NCI-H146 treated with DMSO at 0.1 percent for 48 hours (cell line): ENCODE measurements at regions not wholly inside any gene's neighbourhood (a gene's known extent, or its start where the extent isn't known, plus 50 kb on each side); places are given as distances from the start of the nearest gene placed in this dataset.
A peak's percentile ranks its signal among the peaks of the same experiment; 100 is the strongest.
"Not testable (repeated sequence)": the region's sequence is repeated elsewhere in the genome, so short reads cannot be mapped to it uniquely, and the experiment has no call there.

ENCODE experiments used
- DNase-seq: peaks from one replicate; lab custom pipeline; 2025; ENCODE audit not compliant: unreplicated experiment; lab: John Stamatoyannopoulos, UW

DNA sequence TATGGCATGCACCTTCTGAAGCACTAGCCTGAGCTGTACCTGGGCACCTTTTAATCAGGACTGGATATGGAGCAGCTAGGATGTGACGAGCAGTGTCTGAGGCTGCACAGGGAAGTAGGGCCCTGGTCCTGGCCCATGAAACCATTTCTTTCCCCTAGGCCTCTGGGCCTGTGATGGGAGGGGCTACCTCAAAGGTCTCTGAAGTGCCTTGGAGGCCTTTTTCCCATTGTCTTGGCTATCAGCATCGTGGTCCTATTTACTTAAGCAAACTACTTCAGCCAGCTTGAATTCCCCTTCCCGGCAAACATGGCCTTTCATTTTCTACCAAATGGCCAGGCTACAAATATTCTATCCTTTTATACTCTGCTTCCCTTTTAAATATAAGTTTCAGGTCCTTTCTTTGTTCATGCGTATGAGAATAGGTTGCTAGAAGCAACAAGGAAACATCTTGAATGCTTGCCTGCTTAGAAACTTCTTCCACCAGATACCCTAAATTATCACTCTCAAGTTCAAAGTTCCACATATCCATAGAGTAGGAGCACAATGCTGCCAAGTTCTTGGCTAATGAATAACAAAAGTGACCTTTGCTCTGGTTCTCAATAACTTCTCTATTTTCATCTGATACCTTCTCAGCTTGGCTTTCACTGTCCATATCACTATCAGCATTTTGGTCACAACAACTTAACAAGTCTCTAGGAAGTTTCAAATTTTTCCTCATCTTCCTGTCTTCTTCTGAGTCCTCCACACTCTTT lies 673.1 kb downstream of the HTR1B start:
- no peak for DNase-seq

DNA sequence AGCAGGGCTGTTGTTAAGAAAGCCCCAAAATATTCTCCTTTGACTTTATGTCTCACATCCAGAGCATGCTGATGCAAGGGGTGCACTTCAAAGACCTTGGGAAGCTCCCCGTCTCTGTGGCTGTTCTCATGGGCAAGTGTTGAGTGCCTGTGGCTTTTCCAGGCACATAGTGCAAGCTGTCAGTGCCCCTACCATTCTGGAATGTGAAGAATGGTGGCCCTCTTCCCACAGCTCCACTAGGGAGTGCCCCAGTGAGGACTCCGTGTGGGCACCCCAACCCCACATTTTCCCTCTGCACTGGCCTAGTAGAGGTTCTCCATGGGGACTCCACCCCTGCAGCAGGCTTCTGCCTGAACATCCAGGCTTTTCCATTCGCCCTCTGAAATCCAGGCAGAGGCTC lies 673.7 kb downstream of the HTR1B start:
- no peak for DNase-seq

DNA sequence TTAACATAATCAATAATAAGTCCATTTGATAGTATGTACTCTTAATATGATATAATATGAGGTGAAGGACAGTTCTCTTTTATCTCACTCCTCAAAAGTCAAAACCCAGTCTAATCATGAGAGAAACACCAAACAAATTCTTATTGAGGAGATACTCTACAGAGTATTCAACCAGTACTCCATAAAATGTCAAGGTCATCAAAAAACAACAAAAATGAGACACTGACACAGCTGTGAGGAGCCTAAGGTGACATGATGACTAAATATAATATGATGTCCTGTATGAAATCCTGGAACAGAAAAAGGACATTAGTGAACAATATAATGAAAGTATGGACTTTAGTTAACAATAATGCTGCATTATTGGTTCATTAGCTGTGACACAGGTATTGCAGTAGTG lies 675.1 kb downstream of the HTR1B start:
- DNase-seq = no peak

DNA sequence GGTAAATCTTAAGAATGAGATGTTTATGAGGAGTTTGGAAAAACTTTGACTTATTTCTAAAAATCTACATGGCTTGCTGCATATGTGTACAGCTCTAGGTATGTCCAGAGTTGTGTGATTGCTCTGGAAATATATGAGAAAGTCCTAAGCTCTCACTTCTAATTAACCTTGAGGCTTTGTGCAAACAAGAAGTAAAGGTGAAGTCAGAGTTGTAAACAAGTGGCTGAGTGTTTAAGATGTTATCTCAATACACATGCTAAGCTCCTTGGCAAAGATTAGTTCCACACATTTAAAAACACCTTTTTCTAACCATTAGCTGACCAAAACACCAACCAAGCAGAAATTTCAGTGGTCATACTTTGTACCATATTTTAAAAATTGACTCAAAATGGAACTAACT lies 684.2 kb downstream of the HTR1B start:
- DNase-seq = no peak

DNA sequence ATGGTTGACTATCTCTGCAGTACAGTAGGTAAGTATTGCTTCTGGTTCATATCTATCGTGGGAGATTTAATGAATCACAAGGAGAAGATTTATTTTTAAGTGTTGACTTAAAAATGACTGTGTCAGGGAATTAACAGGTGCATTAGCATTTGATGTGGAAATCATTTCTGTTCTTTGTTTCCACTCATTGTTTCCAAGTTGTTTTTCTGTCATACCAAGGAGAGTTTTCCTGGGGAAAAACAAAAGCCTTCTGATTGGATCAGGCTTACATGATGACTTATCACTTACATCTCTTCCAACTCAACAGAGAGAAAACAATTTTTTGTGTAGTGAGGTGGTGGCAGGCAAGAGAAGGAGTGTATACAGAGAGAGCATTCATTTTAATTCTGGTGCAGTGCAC lies 686.4 kb downstream of the HTR1B start:
- no peak for DNase-seq

DNA sequence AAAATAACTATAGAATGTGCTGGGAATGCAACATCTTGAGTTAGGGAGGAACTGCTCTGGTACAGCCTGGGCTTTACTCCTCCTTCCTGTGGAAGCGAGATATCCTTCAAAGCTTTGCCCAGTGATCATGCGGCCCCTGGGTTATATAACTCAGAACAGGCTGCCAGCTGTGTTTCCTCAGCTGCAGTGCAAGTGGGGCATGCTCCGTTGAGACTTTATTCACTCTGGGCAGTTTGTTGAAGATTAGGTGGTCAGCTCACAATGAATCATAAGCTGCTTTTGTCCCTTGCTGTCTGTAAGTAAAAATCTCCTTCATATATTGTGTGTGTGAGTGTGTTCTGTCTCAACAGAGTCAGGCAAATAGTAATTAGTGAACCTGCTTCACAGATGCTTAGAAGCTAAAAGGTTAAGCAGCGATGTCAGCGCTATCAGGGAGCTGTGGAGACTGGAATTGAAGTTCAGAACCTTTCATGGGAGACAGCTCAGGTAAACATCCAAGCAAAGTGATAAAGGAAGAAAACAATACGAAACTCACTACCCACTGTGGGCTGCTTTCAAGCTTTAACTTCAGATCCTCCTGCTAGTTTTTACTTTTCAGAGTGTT lies 688.4 kb downstream of the HTR1B start:
- DNase-seq = peak; percentile 70

DNA sequence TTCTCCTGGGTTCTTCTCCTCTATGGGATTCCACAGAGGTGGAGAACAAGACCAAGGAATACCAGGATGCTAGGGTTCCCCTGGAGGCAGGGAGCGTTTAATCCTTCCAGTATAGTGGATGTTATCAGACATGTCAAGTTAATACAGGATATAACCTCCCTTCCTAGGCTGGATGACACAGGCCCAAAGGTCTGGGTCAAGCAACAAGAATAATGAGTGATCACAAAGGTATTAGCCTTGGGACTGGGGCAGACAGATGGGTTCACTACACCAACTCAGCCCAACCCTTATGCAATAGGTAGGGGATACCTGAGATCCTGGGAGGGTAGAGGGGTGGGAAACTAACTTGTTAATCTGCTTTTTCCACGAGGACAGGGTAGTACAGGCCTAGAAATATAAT lies 690.3 kb downstream of the HTR1B start:
- no peak for DNase-seq

DNA sequence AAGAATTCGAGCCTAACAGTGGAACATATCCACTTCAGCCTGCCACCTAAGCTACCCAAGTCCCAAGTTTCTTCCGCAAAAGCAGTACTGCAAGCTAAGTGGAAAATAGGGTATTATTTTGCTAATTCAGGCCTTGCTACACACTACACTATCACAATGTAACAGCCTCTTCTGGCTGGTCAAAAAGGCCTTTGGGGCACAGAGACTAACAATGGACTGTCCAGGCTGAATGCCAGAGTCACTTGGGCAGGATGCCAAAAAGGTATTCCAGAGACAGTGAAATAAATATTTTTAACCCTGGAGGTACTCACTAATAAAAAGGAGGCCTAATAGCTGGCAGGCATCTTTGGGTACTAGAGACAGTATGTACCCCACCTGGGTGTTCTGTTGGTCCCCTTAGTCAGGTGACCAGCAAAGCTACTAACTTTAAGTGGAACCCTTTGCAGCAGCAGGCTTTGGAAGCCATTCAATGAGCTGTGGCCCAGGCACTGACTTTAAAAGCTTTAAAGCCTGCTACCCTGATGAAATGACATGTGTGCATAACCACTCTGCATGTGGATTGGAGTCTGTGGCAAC lies 692.1 kb downstream of the HTR1B start:
- DNase-seq = peak; percentile 17

DNA sequence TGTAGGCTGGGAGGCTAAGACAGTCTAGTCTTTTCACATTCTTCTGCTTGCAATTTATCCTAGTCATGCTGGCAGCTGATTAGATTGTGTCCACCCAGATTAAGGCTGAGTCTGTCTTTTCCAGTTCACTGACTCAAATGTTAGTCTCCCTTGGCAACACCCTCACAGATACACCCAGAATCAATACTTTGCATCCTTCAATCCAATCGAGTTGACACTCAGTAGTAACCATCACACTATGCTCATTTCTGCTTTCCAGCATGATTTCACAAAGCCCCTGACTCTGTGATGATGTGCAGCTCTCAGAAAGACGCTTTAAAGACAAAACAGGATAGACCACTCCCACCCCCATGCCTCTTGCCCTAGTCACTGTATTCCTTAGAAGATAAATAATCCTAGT lies 693.0 kb downstream of the HTR1B start:
- no peak for DNase-seq

DNA sequence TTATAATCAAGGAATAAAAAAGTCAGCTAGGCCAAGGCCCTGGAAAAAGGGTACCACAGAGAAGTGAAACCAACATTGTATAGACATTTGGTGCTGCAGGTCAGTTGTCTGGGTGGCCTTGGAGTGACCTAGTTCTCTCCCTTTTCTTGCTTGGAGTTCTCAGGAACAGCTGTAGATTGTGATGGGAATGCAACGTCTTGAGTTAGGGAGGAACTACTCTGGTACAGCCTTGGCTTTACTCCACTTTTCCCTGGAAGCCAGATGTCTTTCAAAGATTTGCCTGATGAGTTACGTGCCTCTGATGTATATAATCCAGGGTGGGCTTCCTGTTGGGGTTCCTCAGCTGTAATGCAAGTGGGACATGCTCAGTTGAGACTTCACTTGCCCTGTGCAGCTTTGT lies 694.7 kb downstream of the HTR1B start:
- no peak for DNase-seq

DNA sequence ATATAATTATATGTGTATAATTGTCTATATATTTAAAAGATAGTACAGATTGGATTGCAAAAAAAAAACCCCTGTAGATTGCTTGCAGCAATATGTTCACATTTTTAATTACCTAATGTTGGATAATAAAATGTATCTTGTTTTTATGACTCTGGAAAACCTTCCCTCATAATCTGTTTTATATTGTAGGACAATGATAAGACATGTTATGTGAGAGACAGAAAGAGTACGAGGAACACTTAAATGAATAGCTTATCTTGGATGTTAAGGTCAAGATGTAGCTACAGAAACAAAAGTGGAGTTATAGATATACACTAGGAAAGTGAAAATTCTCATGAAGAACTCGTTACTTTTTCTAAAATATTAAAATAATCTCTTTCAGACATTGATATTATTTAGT lies 691.6 kb upstream of the IMPG1 start:
- no peak for DNase-seq

DNA sequence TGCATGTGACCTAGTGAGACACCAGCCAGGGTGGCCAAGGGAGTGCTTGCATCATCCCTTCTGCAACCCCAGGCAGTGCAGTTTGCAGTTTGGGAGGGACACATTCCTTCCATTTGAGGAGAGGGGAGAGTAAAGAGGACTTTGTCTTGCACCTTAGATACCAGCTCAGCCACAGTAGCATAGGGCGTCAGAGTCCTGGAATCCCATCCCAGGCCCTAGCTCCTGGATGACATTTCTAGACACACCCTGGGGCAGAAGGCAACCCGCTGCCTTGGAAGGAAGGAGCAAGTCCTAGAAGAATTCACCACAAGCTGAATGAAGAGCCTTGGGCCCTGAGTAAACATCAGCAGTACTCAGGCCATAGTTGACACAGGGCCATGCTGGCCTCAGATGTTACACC lies 680.4 kb upstream of the IMPG1 start:
- no peak for DNase-seq

DNA sequence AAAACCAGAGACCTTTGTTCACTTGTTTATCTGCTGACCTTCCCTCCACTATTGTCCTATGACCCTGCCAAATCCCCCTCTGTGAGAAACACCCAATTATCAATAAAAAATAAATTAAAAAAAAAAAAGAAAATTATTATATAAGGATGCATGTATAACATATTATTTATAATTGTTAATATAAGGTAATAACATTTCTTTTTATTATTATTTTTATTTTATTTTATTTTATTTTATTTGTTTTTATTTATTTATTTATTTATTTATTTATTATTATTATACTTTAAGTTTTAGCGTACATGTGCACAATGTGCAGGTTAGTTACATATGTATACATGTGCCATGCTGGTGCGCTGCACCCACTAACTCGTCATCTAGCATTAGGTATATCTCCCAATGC lies 672.9 kb upstream of the IMPG1 start:
- DNase-seq = not testable (repeated sequence)

DNA sequence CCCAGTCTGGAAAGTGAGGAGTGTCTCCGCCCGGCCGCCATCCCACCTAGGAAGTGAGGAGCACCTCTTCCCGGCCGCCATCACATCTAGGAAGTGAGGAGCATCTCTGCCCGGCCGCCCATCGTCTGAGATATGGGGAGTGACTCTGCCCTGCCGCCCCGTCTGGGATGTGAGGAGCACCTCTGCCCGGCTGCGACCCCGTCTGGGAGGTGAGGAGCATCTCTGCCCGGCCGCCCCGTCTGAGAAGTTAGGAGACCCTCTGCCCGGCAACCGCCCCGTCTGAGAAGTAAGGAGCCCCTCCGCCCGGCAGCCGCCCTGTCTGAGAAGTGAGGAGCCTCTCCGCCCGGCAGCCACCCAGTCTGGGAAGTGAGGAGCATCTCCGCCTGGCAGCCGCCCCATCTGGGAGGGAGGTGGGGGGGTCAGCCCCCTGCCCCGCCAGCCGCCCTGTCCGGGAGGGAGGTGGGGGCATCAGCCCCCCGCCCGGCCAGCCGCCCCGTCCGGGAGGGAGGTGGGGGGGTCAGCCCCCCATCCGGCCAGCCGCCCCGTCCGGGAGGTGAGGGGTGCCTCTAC lies 671.8 kb upstream of the IMPG1 start:
- DNase-seq = not testable (repeated sequence)

DNA sequence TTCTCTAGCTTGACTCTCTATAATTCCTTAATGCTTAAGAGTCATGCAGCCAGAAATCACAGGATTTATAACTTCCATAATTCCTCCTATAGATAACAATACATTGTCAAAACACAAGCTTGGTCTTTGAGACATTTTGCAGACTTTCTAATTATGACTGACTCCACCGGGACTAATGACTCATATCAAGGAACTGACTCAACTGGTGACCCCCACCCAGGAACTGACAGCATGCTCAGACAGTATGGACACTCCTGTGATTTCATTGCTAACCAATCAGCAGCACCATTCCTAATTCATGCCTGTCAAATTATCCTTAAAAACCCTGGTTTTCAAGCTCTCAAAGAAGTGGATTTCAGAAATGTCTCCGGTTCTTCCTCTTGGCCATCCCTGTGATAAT lies 670.5 kb upstream of the IMPG1 start:
- no peak for DNase-seq

DNA sequence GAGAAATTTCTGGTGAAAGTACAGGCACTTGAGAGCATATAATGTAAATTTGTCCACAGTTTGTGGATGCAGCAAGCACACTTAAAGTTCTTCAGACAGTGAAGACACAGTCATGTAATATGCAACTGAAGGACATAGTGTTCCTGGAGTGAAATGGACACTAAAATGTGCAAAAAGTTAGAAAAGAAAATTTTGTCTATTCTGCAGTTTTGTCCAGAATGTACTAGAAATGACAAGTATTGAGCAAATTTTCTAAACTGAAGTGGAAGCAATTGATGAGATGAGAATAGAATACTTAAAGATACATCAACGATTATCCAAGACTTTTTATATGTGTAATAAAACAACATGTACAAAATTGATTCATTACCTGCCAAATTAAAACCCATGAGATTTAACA lies 647.0 kb upstream of the IMPG1 start:
- no peak for DNase-seq

DNA sequence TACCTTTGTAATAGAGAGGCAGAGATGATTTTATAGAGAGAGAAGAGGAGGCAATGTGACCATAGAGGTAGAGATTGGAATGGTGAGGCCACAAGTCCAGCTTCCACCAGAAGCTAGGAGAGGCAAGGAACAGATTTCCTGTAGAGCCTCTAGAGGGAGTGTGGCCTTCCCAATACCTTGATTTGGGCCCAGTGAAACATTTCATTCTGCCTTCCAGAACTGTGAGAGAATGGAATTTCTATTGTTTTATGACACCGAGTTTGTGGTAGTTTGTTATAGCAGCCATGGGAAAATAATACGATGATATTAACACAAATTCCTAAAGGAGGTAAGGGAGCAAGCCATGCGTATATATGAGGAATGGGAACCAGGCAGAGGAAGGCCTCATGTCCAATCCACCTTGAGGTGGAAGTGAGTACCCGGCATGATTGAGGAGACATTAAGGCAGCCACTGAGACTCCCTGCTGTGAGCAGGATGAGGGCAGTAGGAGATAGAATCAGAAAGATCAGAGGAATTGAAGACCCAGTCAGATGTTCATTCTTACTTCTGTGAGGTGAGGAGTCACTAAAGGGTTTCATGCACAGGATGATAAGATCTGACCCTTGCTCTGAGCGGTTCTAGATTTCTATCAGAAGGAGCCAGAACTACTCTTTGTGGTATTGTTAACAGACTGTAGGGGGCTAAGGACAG lies 636.3 kb upstream of the IMPG1 start:
- DNase-seq = no peak

DNA sequence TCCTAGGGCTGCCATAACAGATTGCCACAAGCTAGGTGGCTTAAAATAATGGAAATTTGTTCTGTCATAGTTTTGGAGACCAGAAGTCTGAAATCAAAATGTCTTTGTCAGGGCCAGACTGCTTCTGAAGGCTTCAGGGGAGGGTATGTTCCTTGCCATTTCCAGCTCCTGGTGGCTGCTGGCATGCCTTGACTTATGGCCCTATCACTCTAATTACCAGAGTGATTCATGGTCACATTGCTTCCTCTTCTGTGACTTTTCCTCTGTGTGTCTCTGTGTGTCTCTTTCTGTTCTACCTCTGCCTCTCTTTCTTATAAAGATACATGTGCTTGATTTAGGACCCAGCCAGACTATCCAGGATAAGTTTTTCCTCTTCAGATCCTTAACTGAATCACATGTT lies 635.2 kb upstream of the IMPG1 start:
- no peak for DNase-seq

DNA sequence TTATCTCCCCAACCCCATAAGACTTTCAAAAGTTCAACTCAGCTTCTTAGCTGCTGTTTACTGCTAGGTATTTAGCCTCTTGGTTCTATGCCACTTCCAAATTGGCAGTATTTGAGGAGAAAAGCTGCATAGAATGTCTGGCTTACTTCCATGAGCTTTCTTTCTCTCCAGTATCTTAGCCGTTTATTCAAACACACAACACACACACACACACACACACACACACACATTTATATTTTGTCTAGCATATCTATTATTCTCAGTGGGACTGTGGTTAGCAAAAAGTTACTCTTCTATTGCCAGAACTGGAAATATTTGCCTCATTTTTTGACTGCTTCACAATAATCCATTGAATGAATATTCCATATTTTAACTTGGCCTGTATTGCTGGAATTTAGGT lies 634.2 kb upstream of the IMPG1 start:
- no peak for DNase-seq

DNA sequence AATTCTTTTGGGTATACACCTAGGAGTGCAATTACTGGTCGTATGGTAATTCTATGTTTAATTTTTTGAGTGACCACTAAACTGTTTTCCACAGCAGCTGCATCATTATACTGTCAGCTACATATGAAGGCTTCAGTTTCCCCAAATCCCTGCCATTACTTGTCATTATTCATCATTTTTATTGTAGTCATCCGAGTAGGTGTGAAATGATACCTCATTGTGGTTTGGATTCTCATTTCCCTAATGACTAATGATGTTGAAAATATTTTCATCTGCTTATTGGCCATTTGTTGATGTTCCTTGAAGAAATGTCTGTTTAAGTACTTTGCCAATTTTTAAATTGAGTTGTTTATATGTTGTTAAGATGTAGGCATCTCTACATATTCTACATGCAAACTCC lies 633.6 kb upstream of the IMPG1 start:
- DNase-seq = no peak

DNA sequence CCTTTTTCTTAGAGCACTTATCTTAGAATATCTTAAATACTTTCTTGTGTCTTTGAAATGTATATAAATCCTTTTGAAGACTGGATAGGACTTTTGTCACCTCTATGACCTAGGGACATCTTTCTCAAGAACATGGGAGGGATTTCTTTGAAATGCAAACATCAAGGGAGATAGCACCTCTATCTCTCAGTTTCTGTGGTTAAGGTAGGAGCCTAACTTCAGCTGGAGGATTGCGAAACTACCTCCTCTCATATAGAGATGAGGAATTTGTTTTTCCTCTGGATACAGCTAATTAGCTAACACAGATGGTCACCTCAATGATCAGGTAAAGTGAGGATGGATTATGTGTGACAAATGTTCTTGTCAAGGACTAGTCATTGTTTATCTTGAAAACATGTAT lies 631.3 kb upstream of the IMPG1 start:
- no peak for DNase-seq

DNA sequence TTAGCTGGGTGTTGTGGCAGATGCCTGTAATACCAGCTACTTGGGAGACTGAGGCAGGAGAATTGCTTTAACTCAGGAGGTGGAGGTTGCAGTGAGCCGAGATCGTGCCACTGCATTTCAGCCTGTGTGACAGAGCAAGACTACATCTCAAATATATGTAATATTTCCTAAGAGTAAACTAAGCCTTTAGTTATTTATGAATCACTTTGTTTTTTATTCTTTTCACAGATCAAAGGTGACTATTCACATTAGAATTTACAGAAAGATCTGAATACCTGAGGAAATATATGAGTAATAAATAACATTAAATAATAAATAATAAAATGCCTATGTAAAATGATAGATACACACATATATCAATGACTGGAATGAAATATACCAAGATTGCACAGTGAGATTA lies 630.8 kb upstream of the IMPG1 start:
- DNase-seq = no peak
